ENCODE measurements at regions not wholly inside any gene's neighbourhood (a gene's known extent, or its start where the extent isn't known, plus 50 kb on each side); places are given as distances from the start of the nearest gene placed in this dataset.

DNA sequence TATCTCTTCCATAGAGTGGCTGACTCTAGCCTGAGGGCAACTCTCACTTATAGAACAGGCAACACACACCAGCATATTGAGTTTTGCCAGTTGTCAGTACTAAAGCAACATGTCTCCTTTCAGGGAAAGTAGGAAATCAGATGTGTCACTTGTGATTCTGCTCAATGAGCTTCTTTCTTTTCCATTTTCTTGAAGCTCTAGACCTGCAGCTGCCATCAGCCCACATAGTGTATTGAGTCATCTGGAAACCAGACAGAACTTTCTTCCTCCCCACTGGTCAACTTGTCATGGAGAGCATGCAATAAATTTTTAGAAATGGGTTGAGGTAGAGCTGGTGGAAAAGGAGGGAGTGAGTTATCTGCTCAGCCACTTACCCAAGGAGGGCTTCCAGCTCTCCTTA, 209.0 kb upstream of the PLEKHG7 start:
- no peak for DNase-seq (ENCODE audit: low spot score)

DNA sequence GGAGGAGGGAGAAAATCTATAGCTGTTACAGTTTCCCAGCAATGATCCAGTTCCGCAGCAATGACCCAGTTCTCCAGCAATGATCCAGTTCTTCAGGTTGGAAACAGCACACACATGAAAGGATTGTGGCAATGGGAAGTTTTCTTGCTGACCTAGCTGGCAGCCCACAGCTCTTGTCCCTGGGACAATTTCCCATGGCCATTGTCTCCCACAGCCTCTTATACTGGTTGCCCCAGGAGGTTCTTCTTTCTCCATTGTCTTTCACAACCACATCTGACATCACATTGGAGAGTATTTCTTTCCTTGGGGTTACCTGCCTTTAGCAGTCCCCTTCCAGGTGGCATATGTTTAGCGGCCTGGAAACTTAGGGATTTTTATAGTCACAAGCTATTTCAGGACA, 209.8 kb upstream of the PLEKHG7 start:
- no peak for DNase-seq (ENCODE audit: low spot score)

DNA sequence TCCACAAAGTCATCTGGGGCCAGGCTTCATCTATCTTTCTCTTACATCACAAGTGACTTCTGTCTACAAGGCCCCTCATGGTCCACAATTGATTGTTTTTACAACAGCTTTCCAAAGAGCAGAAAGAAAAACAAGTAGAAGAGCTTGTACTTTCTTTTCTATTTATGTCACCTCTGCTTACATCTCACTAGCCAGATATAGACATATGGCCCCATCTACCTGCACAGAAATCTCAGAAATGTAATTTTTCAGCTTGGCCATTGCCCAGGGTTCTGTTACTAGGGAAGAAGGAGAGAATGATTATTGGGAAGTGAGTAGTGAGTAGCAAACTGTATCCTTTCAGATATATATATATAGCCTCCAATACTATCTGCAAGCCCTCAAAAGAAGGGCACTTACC, 210.5 kb upstream of the PLEKHG7 start:
- no peak for DNase-seq (ENCODE audit: low spot score)

DNA sequence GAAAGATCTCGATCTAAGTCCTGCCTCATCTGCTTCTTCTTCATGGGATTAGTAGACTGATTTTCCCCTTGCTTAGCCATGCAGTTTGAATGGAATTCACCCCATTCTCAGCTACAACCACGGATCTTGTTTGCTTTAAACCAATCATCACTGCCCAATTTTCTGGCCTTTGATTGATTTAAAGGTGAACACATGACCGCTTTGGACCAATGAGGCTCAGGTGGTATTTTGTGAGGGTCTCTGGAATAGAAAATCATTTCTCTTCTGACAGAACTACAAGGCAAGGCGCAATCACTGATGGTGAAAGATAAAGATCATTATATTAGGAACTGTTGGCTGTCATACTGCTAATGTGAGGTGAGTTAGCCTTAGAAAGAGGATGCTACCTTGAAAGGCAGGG, 213.0 kb upstream of the PLEKHG7 start:
- DNase-seq (ENCODE audit: low spot score), result no peak

DNA sequence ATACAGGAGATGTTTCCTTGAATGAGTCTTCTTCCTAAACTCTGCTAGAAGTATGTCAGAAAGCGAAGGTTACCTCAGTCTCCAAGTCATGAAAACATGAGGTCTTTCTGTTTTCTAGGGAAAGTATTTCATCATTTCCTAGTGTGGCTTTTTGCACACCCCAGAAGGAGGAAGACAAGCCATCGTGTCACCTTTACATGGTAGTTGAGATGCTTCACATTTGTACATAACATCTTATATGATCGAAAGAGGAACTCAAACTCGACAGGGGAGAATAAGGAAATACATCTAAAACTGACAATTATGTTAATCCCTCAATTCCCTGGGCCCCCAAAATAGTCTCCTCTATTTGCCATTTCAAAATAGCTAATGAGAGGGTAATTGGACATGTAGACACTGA, 214.1 kb upstream of the PLEKHG7 start:
- DNase-seq (ENCODE audit: low spot score), result no peak

DNA sequence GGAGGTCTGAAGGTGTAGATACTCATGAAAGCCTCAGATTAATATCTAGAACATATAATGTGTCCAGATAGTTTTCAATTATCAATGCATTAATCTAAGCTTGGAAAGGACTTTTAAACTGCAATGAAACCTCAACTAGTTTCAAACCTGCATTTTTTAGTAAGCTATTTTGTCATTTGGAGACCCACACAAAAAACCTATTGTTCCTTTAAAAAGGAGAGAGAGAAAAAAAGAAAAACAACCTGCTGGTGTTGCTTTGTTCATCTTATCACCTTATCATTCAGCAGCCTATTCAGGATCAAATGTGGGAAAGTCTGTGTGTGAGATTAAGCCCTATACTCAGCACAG, 215.7 kb upstream of the PLEKHG7 start:
- no peak for DNase-seq (ENCODE audit: low spot score)

DNA sequence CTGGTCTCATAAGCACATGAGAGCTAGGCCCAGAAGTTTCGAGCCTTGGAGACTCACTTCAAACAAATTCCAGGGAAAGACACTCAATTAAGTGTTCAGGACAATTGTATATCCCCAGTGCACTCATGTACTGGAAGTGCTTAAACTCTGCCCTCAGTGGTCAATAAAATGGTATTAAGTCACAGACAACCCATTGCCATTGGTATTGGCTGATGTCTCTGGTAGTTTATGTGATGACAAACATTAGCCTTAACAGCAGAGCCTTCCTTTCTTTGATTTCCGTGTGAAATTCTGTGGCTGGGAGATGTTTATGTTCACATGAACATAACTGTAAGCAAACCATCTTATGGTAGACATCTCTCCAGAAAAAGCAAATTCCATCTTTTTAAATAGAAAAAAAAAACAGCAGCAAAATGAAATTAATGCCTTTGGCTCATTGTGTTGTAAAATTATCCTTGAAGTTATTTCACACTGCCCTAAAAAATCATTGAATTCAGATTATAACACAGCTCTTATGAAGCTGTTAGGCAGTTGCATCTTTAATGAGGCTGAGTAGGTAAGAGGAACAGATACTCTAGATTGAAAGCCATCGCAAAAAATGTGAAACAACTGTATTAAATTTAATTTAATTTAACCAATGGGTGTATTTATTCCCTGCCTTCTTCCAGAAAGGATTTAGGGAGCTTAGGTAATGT, 216.2 kb upstream of the PLEKHG7 start:
- no peak for DNase-seq (ENCODE audit: low spot score)

DNA sequence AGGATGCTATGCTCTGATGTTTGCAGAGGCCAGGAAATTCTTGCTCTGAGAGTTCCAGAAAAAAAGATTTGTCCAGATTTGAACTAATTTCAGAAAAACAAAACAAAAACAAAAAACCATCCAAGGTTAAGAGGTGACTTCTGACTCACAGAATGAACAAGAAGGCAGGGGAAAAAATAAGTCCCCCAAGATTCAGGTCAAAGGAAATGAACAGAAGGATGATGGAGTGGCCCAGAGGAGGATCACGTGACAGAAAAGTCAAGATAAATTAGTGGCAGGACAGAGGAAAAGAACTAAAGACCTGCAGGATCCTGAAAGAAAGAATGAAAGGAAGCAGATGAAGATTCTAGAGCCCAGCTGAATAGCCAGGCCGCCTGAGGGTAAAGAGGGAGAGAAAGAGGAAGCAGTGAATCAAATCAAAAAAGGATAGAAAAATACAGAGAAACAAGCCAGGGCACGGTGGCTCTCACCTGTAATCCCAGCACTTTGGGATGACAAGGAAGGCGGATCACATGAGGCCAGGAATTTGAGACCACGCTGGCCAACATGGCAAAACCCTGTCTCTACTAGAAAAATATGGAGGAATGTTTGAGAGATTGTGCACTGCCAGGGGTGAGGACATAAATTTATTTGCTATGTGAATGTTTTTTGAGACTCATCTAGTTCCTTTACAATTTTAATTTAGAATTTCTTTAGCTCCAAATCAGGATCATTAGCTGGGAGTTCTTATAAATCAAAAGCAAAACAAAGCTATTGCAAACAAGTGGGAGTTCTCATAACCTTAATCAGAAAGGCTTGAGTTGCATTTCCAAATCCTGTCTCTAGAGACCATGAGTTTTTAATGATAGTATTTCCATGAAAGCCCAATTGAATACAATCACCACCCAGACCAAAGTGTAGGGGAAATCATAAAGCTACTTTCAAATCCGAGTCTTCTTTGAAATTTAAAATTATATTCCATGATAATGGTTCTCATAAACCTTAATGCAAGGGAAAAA, 217.1 kb upstream of the PLEKHG7 start:
- no peak for DNase-seq (ENCODE audit: low spot score)

DNA sequence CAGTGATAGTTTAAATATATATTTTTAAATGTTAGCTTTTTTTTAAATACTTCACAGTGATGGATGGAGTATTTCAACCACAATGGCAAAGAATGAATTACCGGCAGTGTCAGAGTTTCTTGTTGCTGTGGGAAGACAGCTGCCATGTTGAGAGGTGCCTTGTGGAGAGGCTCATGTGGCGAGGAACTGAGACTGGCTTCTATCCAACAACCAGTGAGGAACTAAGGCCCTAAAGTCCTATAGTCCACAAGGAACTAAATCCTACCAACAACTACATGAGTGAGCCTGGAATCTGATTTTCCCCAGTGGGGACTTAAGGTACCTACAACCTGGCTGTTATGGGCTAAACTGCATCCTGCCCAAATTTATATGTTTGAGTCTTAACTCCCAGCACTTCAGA, 220.2 kb upstream of the PLEKHG7 start:
- no peak for DNase-seq (ENCODE audit: low spot score)

DNA sequence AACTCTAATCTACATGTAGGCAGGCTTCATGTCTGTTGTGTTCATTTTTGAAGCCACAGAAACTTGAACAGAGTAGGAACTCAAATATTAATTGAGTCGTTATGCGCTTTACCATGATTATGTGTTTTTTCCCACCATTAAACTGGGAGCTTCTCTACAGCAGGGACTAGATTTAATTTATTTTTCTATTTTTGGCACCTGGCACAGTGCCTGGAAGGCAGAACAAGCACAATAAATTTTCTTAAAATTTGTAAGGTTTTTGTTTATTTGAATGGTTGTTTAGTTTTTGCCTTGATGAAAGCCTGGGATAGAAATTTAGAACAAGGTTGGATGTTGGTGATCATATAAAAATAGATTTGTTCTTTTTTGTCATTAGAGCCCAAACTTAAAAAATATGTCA, 221.7 kb upstream of the PLEKHG7 start:
- no peak for DNase-seq (ENCODE audit: low spot score)

DNA sequence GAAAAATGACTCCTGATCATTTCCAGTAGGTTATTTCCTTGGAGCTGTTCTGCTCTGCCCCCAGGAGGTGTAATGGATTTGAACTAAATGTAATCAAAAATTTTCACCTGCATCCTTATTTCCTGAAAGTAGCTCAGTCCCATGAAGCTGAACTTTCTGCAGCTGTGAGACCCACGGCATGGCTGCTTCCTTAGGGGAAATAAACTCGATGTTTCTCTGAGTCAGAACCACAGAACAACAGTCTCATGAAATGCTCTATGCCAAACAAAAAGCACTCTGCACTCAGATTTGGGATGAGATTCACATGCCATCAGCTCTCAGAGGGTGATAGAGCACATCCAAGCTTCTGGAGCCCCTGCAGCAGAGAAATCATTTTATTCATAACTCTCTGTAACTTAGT, 224.1 kb upstream of the PLEKHG7 start:
- DNase-seq (ENCODE audit: low spot score), result no peak

DNA sequence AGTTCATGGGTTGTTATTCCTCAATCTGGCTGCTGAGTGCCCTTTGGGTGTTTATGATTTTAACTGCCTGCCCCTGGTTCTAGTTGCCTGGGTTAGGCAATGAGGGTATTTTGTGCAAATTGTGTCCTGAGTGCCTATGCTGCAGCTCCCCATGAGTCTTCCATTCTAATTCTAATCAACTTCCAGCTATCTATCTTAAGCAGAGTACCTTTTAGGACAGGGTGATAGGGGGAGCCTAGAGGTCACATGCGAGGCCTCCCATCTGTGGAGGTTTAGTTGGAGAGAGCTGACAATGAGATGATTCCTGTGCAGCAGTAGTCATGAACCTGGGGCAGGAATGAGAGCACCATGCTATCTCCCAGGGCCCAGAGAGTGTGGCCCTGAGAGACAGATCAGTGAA, 225.9 kb upstream of the PLEKHG7 start:
- DNase-seq (ENCODE audit: low spot score), result no peak

DNA sequence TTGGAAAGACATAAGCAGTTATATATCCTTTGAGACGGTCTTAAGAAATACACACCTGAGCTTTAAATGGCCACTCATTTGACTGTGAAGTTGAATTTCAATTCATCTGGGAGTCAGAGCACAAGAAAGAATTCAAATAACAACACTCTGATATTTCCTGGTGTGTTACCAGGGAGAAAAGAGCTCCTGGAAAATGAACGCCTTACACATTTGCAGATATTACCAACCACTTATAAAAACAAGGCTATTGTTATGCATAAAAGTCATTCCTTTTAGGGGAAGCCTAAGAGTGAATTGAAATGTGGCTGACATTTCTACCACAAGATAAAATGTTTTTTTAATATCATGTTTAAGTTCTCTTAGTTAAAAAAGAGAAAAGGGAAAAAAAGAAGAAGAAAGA, 229.2 kb upstream of the PLEKHG7 start:
- no peak for DNase-seq (ENCODE audit: low spot score)

DNA sequence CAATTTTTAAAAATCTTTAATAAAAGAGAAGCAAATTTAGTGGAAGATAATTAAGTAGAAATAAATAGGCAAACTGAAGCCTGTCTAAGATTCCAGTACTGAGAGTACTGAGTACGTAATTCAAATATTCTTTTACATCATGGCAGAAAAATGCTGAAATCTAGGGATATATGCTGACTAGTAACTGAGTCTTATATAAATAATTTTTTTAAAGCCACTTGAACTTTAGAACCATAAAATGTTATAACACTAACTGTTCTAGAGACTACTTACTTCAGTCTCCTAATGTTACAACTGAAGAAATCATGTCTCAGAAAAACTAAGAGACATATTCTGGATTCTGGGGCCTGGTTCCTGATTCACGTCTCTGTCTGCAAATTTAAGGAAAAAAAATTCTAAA, 230.6 kb upstream of the PLEKHG7 start:
- no peak for DNase-seq (ENCODE audit: low spot score)

DNA sequence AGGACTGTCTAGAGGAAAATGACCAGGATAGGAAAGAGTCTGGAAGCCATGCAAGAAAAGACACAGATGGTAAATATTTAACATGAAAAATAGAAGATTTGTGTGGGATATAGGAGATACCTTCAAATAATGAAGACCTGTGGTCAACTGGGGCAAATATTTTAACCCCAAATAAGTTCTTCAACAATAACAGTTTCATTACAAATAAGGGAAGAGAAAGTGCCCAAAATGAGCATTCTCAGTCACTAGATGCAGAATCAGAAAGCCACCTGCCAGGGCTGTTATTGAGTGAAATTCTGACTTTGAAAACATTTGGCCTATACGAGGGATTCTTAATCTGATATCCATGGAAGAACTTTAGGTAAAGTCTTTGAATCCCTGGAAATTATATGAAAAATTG, 231.2 kb upstream of the PLEKHG7 start:
- no peak for DNase-seq (ENCODE audit: low spot score)

DNA sequence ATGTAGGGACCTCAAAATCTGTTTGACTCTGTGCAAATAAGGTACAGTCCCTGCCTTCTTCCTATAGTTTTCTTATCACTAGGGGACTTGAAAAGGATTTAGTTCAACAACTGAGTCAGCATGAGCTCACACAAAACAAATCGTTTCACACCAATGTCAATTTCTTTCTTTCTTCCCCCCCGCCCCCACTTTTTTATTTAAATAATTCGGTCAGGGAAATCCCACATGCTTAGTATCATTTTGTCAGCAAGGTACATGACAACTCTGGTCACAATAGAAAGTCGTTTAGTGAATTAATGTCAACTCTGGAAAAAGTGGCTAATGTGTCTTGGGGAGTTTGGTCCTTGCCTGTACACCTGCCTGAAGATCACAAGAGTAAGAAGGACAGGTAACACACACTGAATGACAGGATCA, 232.2 kb upstream of the PLEKHG7 start:
- no peak for DNase-seq (ENCODE audit: low spot score)

DNA sequence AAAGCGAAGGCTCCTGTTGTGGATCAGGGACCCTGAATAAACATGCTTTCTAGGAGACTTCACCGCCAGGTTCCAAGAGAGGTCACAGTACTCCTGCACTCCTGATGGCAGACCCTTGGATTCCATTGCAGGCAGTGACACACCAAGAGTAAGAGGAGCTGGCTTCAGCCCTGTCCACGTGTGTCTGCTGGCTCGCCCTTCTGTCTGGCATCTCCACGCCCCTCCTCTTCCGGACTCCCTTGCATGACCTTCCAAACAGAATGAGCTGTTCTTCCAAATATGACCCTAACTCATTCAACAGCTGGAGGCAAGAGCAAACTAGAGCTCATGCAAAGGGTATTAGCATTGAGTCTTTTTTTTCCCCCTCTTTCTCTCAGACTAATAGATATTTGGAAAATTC, 233.0 kb upstream of the PLEKHG7 start:
- DNase-seq (ENCODE audit: low spot score), result no peak

DNA sequence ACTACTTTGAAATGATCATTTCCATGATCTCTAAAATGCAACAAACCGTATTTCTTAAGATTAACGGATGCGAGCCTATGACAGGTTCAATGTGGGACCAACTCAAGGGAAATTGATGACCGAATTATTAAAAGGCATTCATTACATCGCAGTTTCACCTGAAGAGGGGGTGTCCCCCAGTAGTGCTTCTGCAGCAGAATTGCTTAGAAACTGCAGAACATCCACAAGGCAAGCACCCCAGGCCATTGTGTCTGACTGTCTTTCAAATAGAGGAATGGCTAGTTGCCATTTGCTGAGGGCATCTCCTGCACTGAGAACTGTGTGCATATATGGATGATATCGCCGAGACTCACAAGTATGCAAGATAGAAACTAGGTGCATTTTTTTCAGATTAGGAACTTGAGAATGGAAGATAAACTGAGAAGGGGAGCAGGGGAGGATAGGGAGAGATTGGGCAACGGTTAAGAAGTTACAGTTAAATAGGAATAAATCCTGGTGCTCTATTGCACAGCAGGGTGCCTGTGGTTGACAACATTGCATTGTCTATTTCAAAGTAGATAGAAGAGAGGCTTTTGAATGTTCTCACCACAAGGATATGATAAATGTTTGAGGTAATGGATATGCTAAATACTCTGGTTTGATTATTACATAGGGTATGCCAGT, 234.3 kb upstream of the PLEKHG7 start:
- DNase-seq (ENCODE audit: low spot score), result no peak

DNA sequence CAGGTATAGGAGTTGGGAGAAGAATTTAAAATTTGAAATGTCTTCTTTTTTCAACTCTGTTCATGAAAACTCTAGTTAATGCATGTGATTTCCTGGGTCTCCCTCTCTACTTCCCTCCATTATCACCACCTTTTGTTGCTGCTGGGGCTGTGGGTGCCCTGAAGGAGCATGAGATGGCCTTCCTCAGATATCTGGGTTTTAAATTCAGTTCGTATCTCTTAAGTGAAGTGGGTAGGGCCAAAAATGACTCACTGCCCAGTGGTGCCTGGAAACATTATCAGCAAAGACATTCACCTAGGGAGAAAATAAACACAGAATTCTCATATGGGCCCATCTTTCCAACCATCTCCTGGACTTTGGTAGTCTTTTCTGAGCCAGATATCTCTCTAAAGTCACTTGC, 234.9 kb upstream of the PLEKHG7 start:
- no peak for DNase-seq (ENCODE audit: low spot score)

DNA sequence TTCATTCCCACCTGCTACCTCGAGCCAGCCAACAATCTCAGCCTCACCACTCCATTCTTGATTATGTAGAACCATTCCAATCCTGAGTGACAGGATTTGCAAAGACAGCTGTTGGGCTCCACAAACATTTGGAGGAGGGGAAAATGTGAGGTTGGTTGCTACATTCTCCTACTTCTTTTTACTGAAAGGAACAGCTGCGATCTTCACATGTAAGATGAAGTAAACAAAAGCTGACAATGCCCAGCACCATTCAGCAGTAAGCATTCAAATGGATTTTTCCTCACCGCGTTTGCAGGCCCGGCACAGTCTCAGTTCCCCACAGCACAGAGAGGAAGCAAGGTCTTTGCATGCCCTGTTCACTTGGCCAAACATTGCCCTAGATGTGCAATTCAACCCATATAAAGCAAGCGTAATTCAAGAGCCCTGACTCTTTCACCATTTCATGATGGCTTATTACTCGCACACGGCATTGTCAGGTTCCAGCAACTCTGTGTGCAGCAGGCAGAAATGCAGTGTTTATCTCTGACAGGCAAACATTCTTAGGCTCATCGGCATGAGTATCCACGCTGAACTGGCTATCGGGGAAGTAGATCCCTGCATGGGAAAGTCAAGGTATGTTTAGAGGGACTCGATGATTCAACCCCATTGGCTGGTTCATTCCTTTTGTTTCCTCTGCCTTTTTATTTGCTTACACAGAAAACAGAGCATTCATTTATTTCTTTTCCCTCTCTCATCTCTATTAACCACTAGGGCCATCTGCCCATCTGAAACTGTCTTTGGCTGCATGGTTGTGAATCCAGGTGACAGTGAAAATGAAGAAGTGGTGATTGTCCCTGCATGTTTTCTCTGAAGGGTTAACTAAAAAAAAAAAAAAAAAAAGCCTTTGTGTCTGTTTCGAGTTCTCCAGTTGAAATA, 236.1 kb upstream of the PLEKHG7 start:
- no peak for DNase-seq (ENCODE audit: low spot score)

DNA sequence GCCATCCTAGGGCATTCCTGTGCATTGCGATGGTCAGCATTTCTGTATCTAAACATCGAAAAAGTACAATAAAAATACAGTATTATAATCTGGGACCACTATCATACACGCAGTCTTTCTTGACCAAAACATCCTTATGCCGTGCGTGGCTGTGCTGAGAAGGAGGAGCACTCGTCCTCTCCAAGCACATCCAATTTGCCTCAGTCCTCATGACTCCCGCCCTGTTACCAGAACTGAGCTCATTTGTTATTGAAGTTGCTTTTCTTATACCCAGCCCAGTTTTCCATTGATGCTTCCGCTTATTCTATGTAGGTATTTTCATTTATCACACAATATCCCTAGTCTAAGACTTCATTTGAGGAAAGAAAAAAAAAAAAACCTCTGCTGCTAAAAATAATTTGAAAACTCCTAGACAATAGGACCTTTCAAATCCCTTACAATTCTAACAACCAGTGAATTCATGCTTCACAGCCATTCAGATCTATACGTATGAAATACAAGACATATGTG, 236.9 kb upstream of the PLEKHG7 start:
- no peak for DNase-seq (ENCODE audit: low spot score)

DNA sequence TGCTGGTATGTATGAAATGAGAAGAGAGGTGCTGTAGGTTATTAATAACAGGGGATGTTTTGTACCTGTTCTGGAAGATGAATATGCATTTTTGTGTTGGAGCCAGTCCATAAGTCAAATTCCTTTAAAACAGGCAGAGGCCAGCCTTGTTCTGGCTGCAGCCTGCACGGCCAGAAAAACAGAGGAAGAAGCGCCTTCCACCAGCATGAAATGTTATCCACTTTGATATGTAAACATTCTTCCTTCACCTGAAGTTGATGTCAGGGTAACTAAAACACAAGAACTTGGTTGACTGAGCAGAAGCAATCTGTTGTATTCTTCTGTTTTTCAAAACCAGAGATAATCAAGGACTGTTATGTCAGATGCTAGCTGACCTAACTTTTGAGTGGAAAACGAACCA, 237.9 kb upstream of the PLEKHG7 start:
- DNase-seq (ENCODE audit: low spot score), result no peak

Measured in hematopoietic multipotent progenitor cell treated with erythropoietin and hydrocortisone succinate and interleukin-3 and kit ligand, for 15 days (in vitro differentiated cells).